B cell (primary cell): ENCODE measurements at regions not wholly inside any gene's neighbourhood (a gene's known extent, or its start where the extent isn't known, plus 50 kb on each side); places are given as distances from the start of the nearest gene placed in this dataset.

ENCODE experiments used
- ATAC-seq: fragments of 200-7000 bp; cut with Tn5 transposase; one replicate; pipeline ENCODE4 v1.10.0; 2021; ENCODE audit warnings: low read depth, mild to moderate bottlenecking, moderate number of reproducible peaks, moderate library complexity
- CTCF ChIA-PET: fragments of 350-600 bp; sonication (Branson Sonifier 250); formaldehyde crosslinking; loops from one replicate; lab custom pipeline; 2021; ENCODE audit warnings: antibody characterized with exemption, inconsistent platforms; lab: Charles Lee
- POLR2A ChIA-PET: fragments of 350-600 bp; sonication (Branson Sonifier 250); formaldehyde crosslinking; loops from one replicate; lab custom pipeline; 2021; ENCODE audit warnings: antibody characterized with exemption; lab: Charles Lee
- DNase-seq: peaks from one replicate; pipeline ENCODE4 v3.0.0; 2013
- H2AFZ ChIP-seq: 2 replicates; pipeline ENCODE4 v1.6.1; 2012; ENCODE audit warnings: mild to moderate bottlenecking, low read depth, low read length; ENCODE audit not compliant: insufficient read depth, poor library complexity, severe bottlenecking
- H3K27ac ChIP-seq, 2 donors: 1 replicate in 1 of 2; 2 replicates in 1 of 2; pipeline ENCODE4 v1.5.1; 2012 to 2013; ENCODE audit warnings: low read length in 2 of 2, mild to moderate bottlenecking in 2 of 2, moderate library complexity in 1 of 2
- H3K27me3 ChIP-seq, 4 experiments: fragments of 200-600 bp in 1 of 4; sonication (generic) in 1 of 4; replicated peaks in 1 of 4; 1 replicate in 2 of 4; 2 replicates in 2 of 4; pipeline versions ENCODE4 v1.6.1 to v1.7.0; 2013 to 2016; ENCODE audit warnings: low read length in 3 of 4, mild to moderate bottlenecking in 2 of 4, mixed read lengths in 1 of 4, moderate library complexity in 1 of 4; ENCODE audit not compliant: insufficient read depth in 4 of 4, control insufficient read depth in 3 of 4; ENCODE audit errors: control extremely low read depth in 1 of 4
- H3K36me3 ChIP-seq, 2 experiments: replicated peaks in 1 of 2; 1 replicate in 1 of 2; 2 replicates in 1 of 2; pipeline versions ENCODE4 v1.6.1 to v1.7.1; 2013; ENCODE audit warnings: low read length in 1 of 2; ENCODE audit not compliant: insufficient read depth in 2 of 2, control insufficient read depth in 1 of 2; ENCODE audit errors: control extremely low read depth in 1 of 2, extremely low read depth in 1 of 2
- H3K4me1 ChIP-seq, 2 donors: fragments of 200-600 bp in 1 of 2; sonication (generic) in 1 of 2; 1 replicate in 1 of 2; 2 replicates in 1 of 2; pipeline versions ENCODE4 v1.5.1 to v1.6.1; 2013 to 2017; ENCODE audit warnings: low read length in 2 of 2; ENCODE audit not compliant: control insufficient read depth in 2 of 2, insufficient read depth in 2 of 2
- H3K4me2 ChIP-seq: replicated peaks from 2 replicates; pipeline ENCODE3; 2012; ENCODE audit warnings: mild to moderate bottlenecking, low read depth, low read length; ENCODE audit not compliant: poor library complexity, severe bottlenecking
- H3K4me3 ChIP-seq, 5 experiments: fragments of 200-600 bp in 1 of 5; sonication (generic) in 1 of 5; 1 replicate in 3 of 5; 2 replicates in 2 of 5; pipeline versions ENCODE4 v1.5.1 to v1.7.0; 2011 to 2016; ENCODE audit warnings: low read length in 4 of 5, mild to moderate bottlenecking in 4 of 5, low read depth in 2 of 5, control low read depth in 1 of 5, moderate library complexity in 1 of 5; ENCODE audit not compliant: insufficient read depth in 1 of 5; ENCODE audit errors: control extremely low read depth in 1 of 5, extremely low read depth in 1 of 5
- H3K79me2 ChIP-seq: fragments of 200-600 bp; sonication (generic); one replicate; pipeline ENCODE4 v1.6.0; 2016; ENCODE audit warnings: low read length; ENCODE audit not compliant: control insufficient read depth, insufficient read depth
- H3K9ac ChIP-seq: fragments of 200-600 bp; sonication (generic); 2 replicates; pipeline ENCODE4 v1.6.1; 2017; ENCODE audit warnings: mild to moderate bottlenecking, low read length, moderate library complexity
- H3K9me3 ChIP-seq, 3 donors: one replicate each; pipeline versions ENCODE4 v1.6.1 to v1.7.1; 2013; ENCODE audit warnings: low read length in 2 of 3; ENCODE audit not compliant: control insufficient read depth in 2 of 3, insufficient read depth in 1 of 3; ENCODE audit errors: control extremely low read depth in 1 of 3
- H4K20me1 ChIP-seq: 2 replicates; pipeline ENCODE4 v1.6.0; 2012; ENCODE audit warnings: mild to moderate bottlenecking, low read length; ENCODE audit not compliant: insufficient read depth, control insufficient read depth, poor library complexity, severe bottlenecking
- H3K27ac Mint-ChIP-seq: one replicate; pipeline ENCODE4 v1.8.0; 2021; ENCODE audit warnings: mixed read lengths
- H3K27me3 Mint-ChIP-seq: one replicate; pipeline ENCODE4 v1.8.0; 2021; ENCODE audit warnings: mixed read lengths
- H3K4me1 Mint-ChIP-seq: one replicate; pipeline ENCODE4 v1.8.0; 2021; ENCODE audit warnings: mixed read lengths
- H3K4me3 Mint-ChIP-seq: one replicate; pipeline ENCODE4 v1.8.0; 2021; ENCODE audit warnings: mixed read lengths
- H3K9me3 Mint-ChIP-seq: one replicate; pipeline ENCODE4 v1.8.0; 2022; ENCODE audit warnings: mixed read lengths; ENCODE audit not compliant: insufficient read depth
- EZH2 ChIP-seq: IDR thresholded peaks from 2 replicates; pipeline ENCODE4 v1.6.1; 2012; ENCODE audit warnings: borderline replicate concordance, low read depth, mild to moderate bottlenecking, moderate library complexity, low read length; ENCODE audit not compliant: insufficient read depth, poor library complexity, severe bottlenecking
- WGBS: methylation state at CpG from one replicate; pipeline ENCODE4 v1.1.5; 2013; ENCODE audit warnings: missing lambda C conversion rate; ENCODE audit not compliant: insufficient coverage; 5-methylcytosine and 5-hydroxymethylcytosine counted together
- intact Hi-C: fragments of 100-400 bp; cut with micrococcal nuclease; formaldehyde crosslinking; loops from one replicate; pipeline ENCODE4 v1.10.0; 2022
- TF ChIP-seq, protein P1 (sequence below): fragments of 200-600 bp; IDR thresholded peaks from one replicate; pipeline ENCODE4 v1.8.0; 2022; ENCODE audit warnings: antibody characterized with exemption, mild to moderate bottlenecking

DNA sequence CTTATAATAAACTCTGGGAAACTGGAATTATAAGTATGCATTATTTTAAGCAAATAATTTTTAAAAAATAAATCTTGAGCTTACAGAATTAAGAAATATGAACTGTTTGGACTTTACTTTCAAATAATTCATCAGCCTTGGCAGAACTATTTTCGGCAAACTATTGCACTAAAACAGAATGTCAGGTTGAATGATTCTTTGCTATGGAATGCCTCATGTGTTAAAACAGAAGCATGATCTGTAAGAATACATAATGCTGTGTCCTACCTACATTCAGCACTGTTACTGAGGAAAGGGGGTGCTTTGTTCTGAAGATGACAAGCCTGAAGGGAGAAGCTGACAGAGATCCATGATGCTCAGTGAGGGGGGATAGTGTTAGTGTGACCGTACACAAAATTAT lies 55.6 kb upstream of the EXOC1L start:
- no peaks in the 10 kb centered on the region for H3K9me3 ChIP-seq
- CTCF ChIA-PET = no interaction called here
- no peak overlapping the region for H3K27ac ChIP-seq
- H3K4me3 ChIP-seq = no peak overlapping the region
- Mint-ChIP-seq H3K4me3 (no peak overlapping the region), H3K9me3 (no peaks in the 10 kb centered on the region), H3K4me1 (no peaks in the 10 kb centered on the region), H3K27me3 (peaks cover 19% of the 10 kb centered on the region), H3K27ac (no peak overlapping the region)
- intact Hi-C loops = no loop called here
- no peaks in the 10 kb centered on the region for H4K20me1 ChIP-seq
- H2AFZ ChIP-seq = no peak overlapping the region
- no peak overlapping the region for H3K9ac ChIP-seq
- TF ChIP-seq EZH2 = no peak
- TF ChIP-seq, protein P1, sequence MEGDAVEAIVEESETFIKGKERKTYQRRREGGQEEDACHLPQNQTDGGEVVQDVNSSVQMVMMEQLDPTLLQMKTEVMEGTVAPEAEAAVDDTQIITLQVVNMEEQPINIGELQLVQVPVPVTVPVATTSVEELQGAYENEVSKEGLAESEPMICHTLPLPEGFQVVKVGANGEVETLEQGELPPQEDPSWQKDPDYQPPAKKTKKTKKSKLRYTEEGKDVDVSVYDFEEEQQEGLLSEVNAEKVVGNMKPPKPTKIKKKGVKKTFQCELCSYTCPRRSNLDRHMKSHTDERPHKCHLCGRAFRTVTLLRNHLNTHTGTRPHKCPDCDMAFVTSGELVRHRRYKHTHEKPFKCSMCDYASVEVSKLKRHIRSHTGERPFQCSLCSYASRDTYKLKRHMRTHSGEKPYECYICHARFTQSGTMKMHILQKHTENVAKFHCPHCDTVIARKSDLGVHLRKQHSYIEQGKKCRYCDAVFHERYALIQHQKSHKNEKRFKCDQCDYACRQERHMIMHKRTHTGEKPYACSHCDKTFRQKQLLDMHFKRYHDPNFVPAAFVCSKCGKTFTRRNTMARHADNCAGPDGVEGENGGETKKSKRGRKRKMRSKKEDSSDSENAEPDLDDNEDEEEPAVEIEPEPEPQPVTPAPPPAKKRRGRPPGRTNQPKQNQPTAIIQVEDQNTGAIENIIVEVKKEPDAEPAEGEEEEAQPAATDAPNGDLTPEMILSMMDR = no peak
- H3K36me3 ChIP-seq = no peaks in the 10 kb centered on the region
- POLR2A ChIA-PET = no interaction called here
- DNase-seq (no peak), ATAC-seq (no peak)
- H3K79me2 ChIP-seq = no peaks in the 10 kb centered on the region
- H3K27me3 ChIP-seq = no peaks in the 10 kb centered on the region
- no peaks in the 10 kb centered on the region for H3K4me1 ChIP-seq
- no peak overlapping the region for H3K4me2 ChIP-seq
- WGBS = 100% methylated on average over 1 of the region's 2 CpGs

DNA sequence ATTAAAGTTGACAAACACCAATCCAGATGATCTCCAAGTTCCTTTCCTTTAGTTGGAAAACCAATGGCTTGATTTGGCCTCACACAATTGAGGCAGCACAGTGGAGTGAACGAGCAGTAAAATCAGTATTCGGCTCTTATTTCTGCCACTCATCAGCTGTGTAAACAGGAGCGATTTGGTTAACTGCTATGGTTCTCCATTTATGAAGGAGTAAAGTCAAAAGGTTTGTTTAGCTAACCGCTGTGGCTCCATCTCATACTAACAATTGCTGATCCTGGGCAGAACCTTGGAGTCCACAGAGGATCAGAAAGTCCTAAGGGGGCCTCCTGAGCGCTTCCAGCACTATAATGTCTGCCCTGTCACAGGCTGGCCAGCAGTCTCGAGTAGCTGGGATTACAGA lies 54.5 kb upstream of the EXOC1L start:
- H3K9ac ChIP-seq = no peak overlapping the region
- no peak overlapping the region for H3K27ac ChIP-seq
- WGBS = 82% methylated on average over 3 of the region's 6 CpGs
- H3K27me3 ChIP-seq = no peaks in the 10 kb centered on the region
- Mint-ChIP-seq H3K4me1 (no peaks in the 10 kb centered on the region), H3K27me3 (peaks cover 19% of the 10 kb centered on the region), H3K27ac (no peak overlapping the region), H3K4me3 (no peak overlapping the region), H3K9me3 (no peaks in the 10 kb centered on the region)
- H2AFZ ChIP-seq = no peak overlapping the region
- H3K9me3 ChIP-seq = no peaks in the 10 kb centered on the region
- H3K4me2 ChIP-seq = no peak overlapping the region
- no peaks in the 10 kb centered on the region for H4K20me1 ChIP-seq
- CTCF ChIA-PET = no interaction called here
- no peak for TF ChIP-seq EZH2
- TF ChIP-seq, protein P1 = no peak
- no peaks in the 10 kb centered on the region for H3K4me1 ChIP-seq
- intact Hi-C loops = no loop called here
- H3K79me2 ChIP-seq = no peaks in the 10 kb centered on the region
- no peaks in the 10 kb centered on the region for H3K36me3 ChIP-seq
- no peak for DNase-seq
- H3K4me3 ChIP-seq = no peak overlapping the region
- POLR2A ChIA-PET = no interaction called here
- no peak for ATAC-seq
